Trophoblast cell (in vitro differentiated cells and primary cell): ENCODE measurements at regions not wholly inside any gene's neighbourhood (a gene's known extent, or its start where the extent isn't known, plus 50 kb on each side); places are given as distances from the start of the nearest gene placed in this dataset.
"Not testable (repeated sequence)": the region's sequence is repeated elsewhere in the genome, so short reads cannot be mapped to it uniquely, and the experiment has no call there.

ENCODE experiments used
- DNase-seq, 2 donors: peaks; one replicate each; pipeline ENCODE4 v3.0.0-alpha.2; 2016
- H2AFZ ChIP-seq: 2 replicates; pipeline ENCODE4 v1.6.1; 2013; ENCODE audit warnings: low read length, moderate library complexity, mild to moderate bottlenecking; ENCODE audit not compliant: insufficient read depth, poor library complexity
- H2AK5ac ChIP-seq: 2 replicates; pipeline ENCODE4 v1.6.1; 2013; ENCODE audit warnings: mild to moderate bottlenecking, low read length
- H2BK120ac ChIP-seq: 2 replicates; pipeline ENCODE4 v1.6.1; 2013; ENCODE audit warnings: low read length, mild to moderate bottlenecking, moderate library complexity; ENCODE audit not compliant: insufficient read depth, poor library complexity
- H2BK12ac ChIP-seq: 2 replicates; pipeline ENCODE4 v1.6.1; 2013; ENCODE audit warnings: mild to moderate bottlenecking, low read length, moderate library complexity
- H2BK5ac ChIP-seq: 2 replicates; pipeline ENCODE4 v1.6.1; 2013; ENCODE audit warnings: low read length, low read depth, moderate library complexity, mild to moderate bottlenecking; ENCODE audit not compliant: poor library complexity
- H3K14ac ChIP-seq: 2 replicates; pipeline ENCODE4 v1.6.1; 2013; ENCODE audit warnings: mild to moderate bottlenecking, low read length
- H3K18ac ChIP-seq: 2 replicates; pipeline ENCODE4 v1.6.1; 2013; ENCODE audit warnings: mild to moderate bottlenecking, low read length
- H3K23ac ChIP-seq: 2 replicates; pipeline ENCODE4 v1.6.1; 2013; ENCODE audit warnings: low read length
- H3K27ac ChIP-seq: 2 replicates; pipeline ENCODE4 v1.5.1; 2013; ENCODE audit warnings: low read depth, mild to moderate bottlenecking, inconsistent platforms, low read length, moderate library complexity
- H3K27me3 ChIP-seq: 2 replicates; pipeline ENCODE4 v1.6.1; 2013; ENCODE audit warnings: inconsistent platforms, mild to moderate bottlenecking, low read length, moderate library complexity; ENCODE audit not compliant: insufficient read depth
- H3K36me3 ChIP-seq, 2 experiments: 1 replicate in 1 of 2; 2 replicates in 1 of 2; pipeline ENCODE4 v1.6.1; 2013; ENCODE audit warnings: low read length in 2 of 2, mild to moderate bottlenecking in 2 of 2, moderate library complexity in 1 of 2; ENCODE audit not compliant: insufficient read depth in 2 of 2, control insufficient read depth in 1 of 2
- H3K4ac ChIP-seq: 2 replicates; pipeline ENCODE4 v1.6.1; 2013; ENCODE audit warnings: low read depth, mild to moderate bottlenecking, low read length, moderate library complexity
- H3K4me1 ChIP-seq, 2 experiments: 1 replicate in 1 of 2; 2 replicates in 1 of 2; pipeline ENCODE4 v1.6.1; 2013; ENCODE audit warnings: low read length in 2 of 2, mild to moderate bottlenecking in 2 of 2, moderate library complexity in 1 of 2; ENCODE audit not compliant: insufficient read depth in 2 of 2, control insufficient read depth in 1 of 2
- H3K4me2 ChIP-seq: 2 replicates; pipeline ENCODE4 v1.6.1; 2013; ENCODE audit warnings: inconsistent platforms, mild to moderate bottlenecking, low read length, moderate library complexity
- H3K4me3 ChIP-seq: 2 replicates; pipeline ENCODE4 v1.5.1; 2013; ENCODE audit warnings: mild to moderate bottlenecking, low read depth, low read length, inconsistent platforms
- H3K79me1 ChIP-seq: one replicate; pipeline ENCODE4 v1.6.1; 2013; ENCODE audit warnings: low read length
- H3K79me2 ChIP-seq: 2 replicates; pipeline ENCODE4 v1.6.1; 2013; ENCODE audit warnings: low read length, mild to moderate bottlenecking; ENCODE audit not compliant: control insufficient read depth, insufficient read depth, poor library complexity
- H3K9ac ChIP-seq: 2 replicates; pipeline ENCODE4 v1.6.1; 2013; ENCODE audit warnings: mild to moderate bottlenecking, low read length
- H3K9me3 ChIP-seq: 2 replicates; pipeline ENCODE4 v1.6.1; 2013; ENCODE audit warnings: low read depth, mild to moderate bottlenecking, control low read depth, inconsistent platforms, low read length; ENCODE audit not compliant: insufficient read depth
- H4K12ac ChIP-seq: 2 replicates; pipeline ENCODE4 v1.6.1; 2013; ENCODE audit warnings: low read depth, mild to moderate bottlenecking, low read length, moderate library complexity
- H4K8ac ChIP-seq: 2 replicates; pipeline ENCODE4 v1.6.1; 2013; ENCODE audit warnings: low read depth, mild to moderate bottlenecking, low read length, moderate library complexity
- H4K91ac ChIP-seq: one replicate; pipeline ENCODE4 v1.6.1; 2013; ENCODE audit warnings: low read depth, mild to moderate bottlenecking, low read length, moderate library complexity
- WGBS: extraction: QIAGEN DNeasy Blood & Tissue Kit; methylation state at CpG from one replicate; pipeline ENCODE4 v1.1.7; 2013; ENCODE audit warnings: missing lambda C conversion rate; ENCODE audit not compliant: insufficient read length, insufficient coverage; ENCODE audit errors: extremely low coverage; 5-methylcytosine and 5-hydroxymethylcytosine counted together

- no peak overlapping the region for H2AFZ ChIP-seq
- no peak overlapping the region for H4K91ac ChIP-seq
- no peak overlapping the region for H2AK5ac ChIP-seq
- H3K79me1 ChIP-seq = no peaks in the 10 kb centered on the region
- H3K9ac ChIP-seq = no peak overlapping the region
- no peak overlapping the region for H2BK12ac ChIP-seq
- no peak overlapping the region for H3K23ac ChIP-seq
- H3K9me3 ChIP-seq = no peaks in the 10 kb centered on the region
- H3K27me3 ChIP-seq = no peaks in the 10 kb centered on the region
- H3K18ac ChIP-seq = no peak overlapping the region
- H4K8ac ChIP-seq = no peak overlapping the region
- WGBS = no CpG with 5 or more reads among the region's 9 CpGs
- H3K4ac ChIP-seq = no peak overlapping the region
- no peak overlapping the region for H4K12ac ChIP-seq
- H3K4me1 ChIP-seq = peaks cover 5 to 10% of the 10 kb centered on the region in 2 experiments
- no peak overlapping the region for H3K14ac ChIP-seq
- H2BK5ac ChIP-seq = no peak overlapping the region
- no peak overlapping the region for H2BK120ac ChIP-seq
- H3K4me3 ChIP-seq = no peak overlapping the region
- H3K79me2 ChIP-seq = no peaks in the 10 kb centered on the region
- no peak for DNase-seq
- no peak overlapping the region for H3K27ac ChIP-seq
- H3K36me3 ChIP-seq = no peaks in the 10 kb centered on the region
- H3K4me2 ChIP-seq = no peak overlapping the region
Measured at GRCh38 chr21:31418377-31419001, 74.4 kb upstream of the TIAM1 start.

DNA sequence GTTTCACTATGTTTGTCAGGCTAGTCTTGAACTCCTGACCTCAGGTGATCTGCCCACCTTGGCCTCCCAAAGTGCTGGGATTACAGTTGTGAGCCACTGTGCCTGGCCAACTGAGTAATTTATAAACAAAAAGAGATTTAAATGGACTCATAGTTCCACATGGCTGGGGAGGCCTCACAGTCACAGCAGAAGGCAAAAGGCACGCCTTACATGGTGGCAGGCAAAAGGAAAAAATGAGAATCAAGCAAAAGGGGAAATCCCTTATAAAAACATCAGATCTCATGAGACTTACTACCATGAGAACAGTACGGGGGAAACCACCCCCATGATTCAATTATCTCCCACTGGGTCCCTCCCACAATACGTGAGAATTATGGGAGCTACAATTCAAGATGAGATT is 73.2 kb upstream of the TIAM1 start:
- not testable (repeated sequence) for H3K4ac ChIP-seq, H3K36me3 ChIP-seq, H3K79me1 ChIP-seq, H3K23ac ChIP-seq, H3K79me2 ChIP-seq, H4K91ac ChIP-seq, H3K4me2 ChIP-seq, DNase-seq, H3K4me3 ChIP-seq, H3K18ac ChIP-seq, H2AFZ ChIP-seq, H2BK120ac ChIP-seq, H2AK5ac ChIP-seq, H3K27me3 ChIP-seq, H3K27ac ChIP-seq, H3K9me3 ChIP-seq, H2BK5ac ChIP-seq, H4K12ac ChIP-seq, H2BK12ac ChIP-seq, H3K14ac ChIP-seq, H4K8ac ChIP-seq, H3K9ac ChIP-seq
- no CpG with 5 or more reads among the region's 3 CpGs for WGBS
- H3K4me1 ChIP-seq = peaks cover 5 to 10% of the 10 kb centered on the region in 2 experiments

- no peak overlapping the region for H4K8ac ChIP-seq
- H3K79me1 ChIP-seq = no peaks in the 10 kb centered on the region
- DNase-seq = peak in 1 of 2 donors; percentile 13
- H3K4ac ChIP-seq = no peak overlapping the region
- H3K14ac ChIP-seq = no peak overlapping the region
- H4K12ac ChIP-seq = no peak overlapping the region
- H3K4me3 ChIP-seq = no peak overlapping the region
- no peak overlapping the region for H2AK5ac ChIP-seq
- H2BK5ac ChIP-seq = no peak overlapping the region
- H3K23ac ChIP-seq = no peak overlapping the region
- H3K27ac ChIP-seq = no peak overlapping the region
- no peak overlapping the region for H4K91ac ChIP-seq
- no peak overlapping the region for H2AFZ ChIP-seq
- no peaks in the 10 kb centered on the region for H3K27me3 ChIP-seq
- no peak overlapping the region for H2BK12ac ChIP-seq
- H3K79me2 ChIP-seq = no peaks in the 10 kb centered on the region
- no peaks in the 10 kb centered on the region for H3K36me3 ChIP-seq
- H3K18ac ChIP-seq = no peak overlapping the region
- H3K4me2 ChIP-seq = no peak overlapping the region
- no peaks in the 10 kb centered on the region for H3K9me3 ChIP-seq
- peaks cover 5 to 10% of the 10 kb centered on the region in 2 experiments for H3K4me1 ChIP-seq
- H2BK120ac ChIP-seq = no peak overlapping the region
- no peak overlapping the region for H3K9ac ChIP-seq
- WGBS = no CpG with 5 or more reads among the region's 2 CpGs
Measured at GRCh38 chr21:31416465-31416864, 72.4 kb upstream of the TIAM1 start.

GRCh38 chr21:31414263-31415000 is 70.4 kb upstream of the TIAM1 start:
- H3K27ac ChIP-seq = no peak overlapping the region
- no peak overlapping the region for H3K9ac ChIP-seq
- no peaks in the 10 kb centered on the region for H3K79me2 ChIP-seq
- H3K36me3 ChIP-seq = no peaks in the 10 kb centered on the region
- H2AK5ac ChIP-seq = no peak overlapping the region
- no peak overlapping the region for H3K14ac ChIP-seq
- H3K18ac ChIP-seq = no peak overlapping the region
- H2BK120ac ChIP-seq = no peak overlapping the region
- DNase-seq = no peak
- H3K23ac ChIP-seq = no peak overlapping the region
- H2BK5ac ChIP-seq = no peak overlapping the region
- H3K4ac ChIP-seq = no peak overlapping the region
- H3K4me3 ChIP-seq = no peak overlapping the region
- H3K79me1 ChIP-seq = no peaks in the 10 kb centered on the region
- no peaks in the 10 kb centered on the region for H3K27me3 ChIP-seq
- no peaks in the 10 kb centered on the region for H3K9me3 ChIP-seq
- no peak overlapping the region for H4K12ac ChIP-seq
- no peak overlapping the region for H4K8ac ChIP-seq
- H3K4me1 ChIP-seq = peaks cover 5 to 16% of the 10 kb centered on the region in 2 experiments
- WGBS = no CpG with 5 or more reads among the region's 12 CpGs
- H3K4me2 ChIP-seq = no peak overlapping the region
- H4K91ac ChIP-seq = no peak overlapping the region
- no peak overlapping the region for H2AFZ ChIP-seq
- no peak overlapping the region for H2BK12ac ChIP-seq
